Mesenchymal stem cell (in vitro differentiated cells and primary cell): ENCODE measurements at regions not wholly inside any gene's neighbourhood (a gene's known extent, or its start where the extent isn't known, plus 50 kb on each side); places are given as distances from the start of the nearest gene placed in this dataset.
A peak's percentile ranks its signal among the peaks of the same experiment; 100 is the strongest.

Source experiments
- DNase-seq: peaks from one replicate; pipeline ENCODE4 v3.0.0-alpha.2; 2013
- H2AFZ ChIP-seq: one replicate; pipeline ENCODE4 v1.6.1; 2013; ENCODE audit warnings: low read depth, mild to moderate bottlenecking, control low read depth, inconsistent platforms, low read length, moderate library complexity
- H2AK5ac ChIP-seq: 2 replicates; pipeline ENCODE4 v1.6.1; 2013; ENCODE audit warnings: low read length, moderate library complexity, mild to moderate bottlenecking, inconsistent platforms; ENCODE audit not compliant: severe bottlenecking
- H2BK120ac ChIP-seq: one replicate; pipeline ENCODE4 v1.6.1; 2013; ENCODE audit warnings: low read depth, mild to moderate bottlenecking, inconsistent platforms, low read length, moderate library complexity
- H2BK12ac ChIP-seq, 2 experiments: one replicate each; pipeline ENCODE4 v1.6.1; 2013; ENCODE audit warnings: inconsistent platforms in 2 of 2, low read length in 2 of 2, mild to moderate bottlenecking in 2 of 2, moderate library complexity in 2 of 2, control low read depth in 1 of 2
- H2BK15ac ChIP-seq: one replicate; pipeline ENCODE4 v1.6.1; 2013; ENCODE audit warnings: mild to moderate bottlenecking, low read depth, inconsistent platforms; ENCODE audit not compliant: poor library complexity, severe bottlenecking
- H2BK5ac ChIP-seq: 2 replicates; pipeline ENCODE4 v1.6.1; 2013; ENCODE audit warnings: low read depth, mild to moderate bottlenecking, low read length, control low read depth, inconsistent platforms; ENCODE audit not compliant: poor library complexity, severe bottlenecking
- H3K14ac ChIP-seq, 2 experiments: one replicate each; pipeline ENCODE4 v1.6.1; 2013; ENCODE audit warnings: inconsistent platforms in 2 of 2, low read length in 2 of 2, control low read depth in 1 of 2, mild to moderate bottlenecking in 1 of 2, moderate library complexity in 1 of 2
- H3K18ac ChIP-seq, 2 experiments: one replicate each; pipeline ENCODE4 v1.6.1; 2013; ENCODE audit warnings: inconsistent platforms in 2 of 2, low read length in 2 of 2, control low read depth in 1 of 2, low read depth in 1 of 2, mild to moderate bottlenecking in 1 of 2
- H3K23ac ChIP-seq, 2 experiments: one replicate each; pipeline ENCODE4 v1.6.1; 2013; ENCODE audit warnings: inconsistent platforms in 2 of 2, low read length in 2 of 2, mild to moderate bottlenecking in 2 of 2, moderate library complexity in 2 of 2, control low read depth in 1 of 2
- H3K27ac ChIP-seq: 2 replicates; pipeline ENCODE4 v1.5.1; 2013; ENCODE audit warnings: mild to moderate bottlenecking, moderate library complexity, low read length, control low read depth, inconsistent platforms; ENCODE audit not compliant: poor library complexity, severe bottlenecking
- H3K27me3 ChIP-seq, 2 experiments: 2 replicates each; pipeline versions ENCODE4 v1.6.1 to v1.7.0; 2013; ENCODE audit warnings: low read length in 2 of 2, mild to moderate bottlenecking in 2 of 2, moderate library complexity in 2 of 2, control low read depth in 1 of 2, inconsistent platforms in 1 of 2; ENCODE audit not compliant: control insufficient read depth in 1 of 2, insufficient read depth in 1 of 2
- H3K36me3 ChIP-seq, 2 experiments: 2 replicates each; pipeline versions ENCODE4 v1.6.1 to v1.7.0; 2013; ENCODE audit warnings: low read length in 2 of 2, control low read depth in 1 of 2, inconsistent platforms in 1 of 2, low read depth in 1 of 2, mild to moderate bottlenecking in 1 of 2; ENCODE audit not compliant: insufficient read depth in 2 of 2, control insufficient read depth in 1 of 2
- H3K4ac ChIP-seq, 2 experiments: one replicate each; pipeline ENCODE4 v1.6.1; 2013; ENCODE audit warnings: inconsistent platforms in 2 of 2, low read length in 2 of 2, mild to moderate bottlenecking in 2 of 2, moderate library complexity in 2 of 2, control low read depth in 1 of 2, low read depth in 1 of 2
- H3K4me1 ChIP-seq: 2 replicates; pipeline ENCODE4 v1.6.1; 2013; ENCODE audit warnings: low read depth, low read length, control low read depth; ENCODE audit not compliant: control insufficient read depth, insufficient read depth
- H3K4me2 ChIP-seq: 2 replicates; pipeline ENCODE4 v1.6.1; 2013; ENCODE audit warnings: low read length, mild to moderate bottlenecking, inconsistent platforms; ENCODE audit not compliant: poor library complexity, severe bottlenecking
- H3K4me3 ChIP-seq, 2 experiments: 2 replicates each; pipeline versions ENCODE4 v1.5.1 to v1.7.0; 2013; ENCODE audit warnings: low read length in 2 of 2, mild to moderate bottlenecking in 2 of 2, control low read depth in 1 of 2, low read depth in 1 of 2; ENCODE audit not compliant: insufficient read depth in 1 of 2
- H3K79me1 ChIP-seq: replicated peaks from 2 replicates; pipeline ENCODE4 v1.6.1; 2013; ENCODE audit warnings: mild to moderate bottlenecking, control low read depth, low read length, inconsistent platforms; ENCODE audit not compliant: poor library complexity, severe bottlenecking
- H3K9ac ChIP-seq: 2 replicates; pipeline ENCODE4 v1.7.0; 2013; ENCODE audit warnings: mild to moderate bottlenecking, low read length, moderate library complexity
- H3K9me3 ChIP-seq: 2 replicates; pipeline ENCODE4 v1.7.0; 2013; ENCODE audit warnings: mild to moderate bottlenecking, low read length; ENCODE audit not compliant: control insufficient read depth
- H4K8ac ChIP-seq: one replicate; pipeline ENCODE4 v1.6.1; 2013; ENCODE audit warnings: inconsistent platforms, mild to moderate bottlenecking, low read length, moderate library complexity
- H4K91ac ChIP-seq: one replicate; pipeline ENCODE4 v1.6.1; 2013; ENCODE audit warnings: mild to moderate bottlenecking, low read length, inconsistent platforms
- WGBS: methylation state at CpG from one replicate; pipeline ENCODE4 v1.1.7; 2013; ENCODE audit warnings: mixed read lengths; 5-methylcytosine and 5-hydroxymethylcytosine counted together

DNA sequence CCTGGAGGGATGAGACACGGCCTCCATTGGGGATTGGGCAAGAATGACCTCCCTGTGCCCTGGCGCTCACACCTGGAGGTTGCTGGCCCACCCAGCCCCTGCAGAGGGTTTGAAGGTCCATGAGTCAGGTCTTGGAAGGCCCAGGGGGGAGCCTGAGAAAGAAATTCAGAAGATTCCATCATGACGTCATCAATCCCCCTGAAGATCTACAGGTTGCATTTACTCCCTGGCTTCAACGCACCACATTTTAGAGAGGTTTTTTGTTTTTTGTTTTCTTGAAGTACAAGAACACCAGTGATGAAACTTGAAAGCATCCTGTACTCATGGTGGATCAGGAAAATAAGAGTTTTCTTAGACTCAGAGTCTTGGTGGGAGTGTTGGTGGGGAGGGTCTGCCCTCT is 82.4 kb upstream of the SLC25A33 start:
- WGBS = 88% methylated on average over 3 of the region's 4 CpGs
- Histone ChIP-seq H3K4me3 (no peak overlapping the region), H3K27ac (no peak overlapping the region), H2AFZ (no peak overlapping the region), H3K4me2 (no peak overlapping the region), H2BK5ac (no peak overlapping the region), H3K9me3 (no peaks in the 10 kb centered on the region), H3K4ac (no peak overlapping the region), H2BK15ac (no peak overlapping the region), H3K18ac (no peak overlapping the region), H3K9ac (no peak overlapping the region), H2BK12ac (peak overlapping the region in 1 of 2 experiments; percentile 5), H3K23ac (no peak overlapping the region), H4K91ac (no peak overlapping the region), H4K8ac (no peak overlapping the region), H2BK120ac (no peak overlapping the region), H3K14ac (no peak overlapping the region), H2AK5ac (no peak overlapping the region), H3K4me1 (no peaks in the 10 kb centered on the region), H3K79me1 (no peaks in the 10 kb centered on the region), H3K27me3 (peaks cover 0 to 10% of the 10 kb centered on the region in 2 experiments), H3K36me3 (no peaks in the 10 kb centered on the region)
- DNase-seq = no peak

DNA sequence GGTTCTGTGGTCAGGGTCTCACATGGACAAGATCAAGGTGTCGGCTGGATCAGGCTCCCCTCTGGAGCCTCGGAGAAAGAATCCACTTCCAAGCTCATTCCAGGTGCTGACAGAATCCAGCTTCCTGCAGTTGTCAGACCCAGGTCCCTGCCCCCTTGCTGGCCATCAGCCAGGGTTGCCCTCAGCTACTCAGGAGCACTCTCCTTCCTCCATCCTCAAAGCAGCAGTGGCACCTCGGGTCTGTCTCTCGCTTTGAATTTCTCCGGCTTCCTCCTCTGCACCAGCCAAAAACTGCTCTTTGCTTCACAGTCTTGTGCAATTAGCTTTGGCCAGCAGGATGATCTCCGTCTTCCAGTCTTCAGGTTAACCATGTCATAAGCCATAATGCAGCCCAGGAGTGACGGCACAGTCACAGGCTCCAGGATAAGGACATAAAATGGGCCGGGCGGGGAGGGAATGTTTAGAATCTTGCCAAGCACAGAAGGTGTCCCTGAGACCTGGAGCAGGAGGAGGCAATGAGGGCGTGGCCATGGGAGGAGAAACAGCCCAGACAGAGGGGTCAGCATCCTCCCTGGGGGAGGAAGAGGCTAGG is 79.4 kb upstream of the SLC25A33 start:
- WGBS = 81% methylated on average over 10 of the region's 10 CpGs
- Histone ChIP-seq H3K36me3 (no peaks in the 10 kb centered on the region), H2AFZ (no peak overlapping the region), H3K4ac (no peak overlapping the region), H3K9me3 (no peaks in the 10 kb centered on the region), H3K23ac (no peak overlapping the region), H3K27ac (no peak overlapping the region), H4K91ac (no peak overlapping the region), H2BK12ac (no peak overlapping the region), H3K79me1 (no peaks in the 10 kb centered on the region), H2BK15ac (no peak overlapping the region), H3K18ac (no peak overlapping the region), H3K27me3 (peaks cover 0 to 10% of the 10 kb centered on the region in 2 experiments), H3K9ac (no peak overlapping the region), H3K4me1 (no peaks in the 10 kb centered on the region), H2AK5ac (no peak overlapping the region), H3K4me2 (no peak overlapping the region), H4K8ac (no peak overlapping the region), H3K4me3 (no peak overlapping the region), H2BK120ac (no peak overlapping the region), H2BK5ac (no peak overlapping the region), H3K14ac (no peak overlapping the region)
- DNase-seq = no peak

DNA sequence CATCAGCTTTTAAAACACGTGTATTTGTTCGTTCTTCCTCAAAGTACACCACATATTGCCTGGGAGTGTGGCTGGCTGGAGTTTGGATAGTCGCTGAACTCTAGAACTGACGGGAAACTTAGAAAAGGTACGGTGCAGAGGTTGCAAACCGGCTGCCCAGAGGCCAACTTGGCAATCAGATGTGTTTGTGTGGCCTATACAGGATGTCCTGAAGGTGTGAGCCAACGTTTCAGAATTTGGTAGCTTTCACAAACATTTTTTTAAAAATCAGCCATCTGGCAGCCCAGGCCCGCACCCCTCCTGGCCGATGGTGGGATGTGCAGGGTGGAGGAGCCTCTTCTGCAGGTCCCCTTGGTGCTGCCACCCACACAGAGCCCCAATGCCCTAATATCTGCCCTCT is 73.6 kb upstream of the SLC25A33 start:
- Histone ChIP-seq H2AK5ac (no peak overlapping the region), H2BK120ac (no peak overlapping the region), H3K27me3 (peaks cover 0 to 7% of the 10 kb centered on the region in 2 experiments), H2AFZ (no peak overlapping the region), H2BK15ac (no peak overlapping the region), H3K4me2 (no peak overlapping the region), H3K18ac (no peak overlapping the region), H4K91ac (no peak overlapping the region), H3K4me1 (no peaks in the 10 kb centered on the region), H3K4ac (no peak overlapping the region), H3K9ac (no peak overlapping the region), H4K8ac (no peak overlapping the region), H3K4me3 (no peak overlapping the region), H3K36me3 (no peaks in the 10 kb centered on the region), H3K9me3 (no peaks in the 10 kb centered on the region), H3K23ac (no peak overlapping the region), H3K79me1 (no peaks in the 10 kb centered on the region), H2BK12ac (no peak overlapping the region), H3K14ac (no peak overlapping the region), H2BK5ac (no peak overlapping the region), H3K27ac (no peak overlapping the region)
- WGBS = 86% methylated on average over 9 of the region's 9 CpGs
- DNase-seq = no peak

DNA sequence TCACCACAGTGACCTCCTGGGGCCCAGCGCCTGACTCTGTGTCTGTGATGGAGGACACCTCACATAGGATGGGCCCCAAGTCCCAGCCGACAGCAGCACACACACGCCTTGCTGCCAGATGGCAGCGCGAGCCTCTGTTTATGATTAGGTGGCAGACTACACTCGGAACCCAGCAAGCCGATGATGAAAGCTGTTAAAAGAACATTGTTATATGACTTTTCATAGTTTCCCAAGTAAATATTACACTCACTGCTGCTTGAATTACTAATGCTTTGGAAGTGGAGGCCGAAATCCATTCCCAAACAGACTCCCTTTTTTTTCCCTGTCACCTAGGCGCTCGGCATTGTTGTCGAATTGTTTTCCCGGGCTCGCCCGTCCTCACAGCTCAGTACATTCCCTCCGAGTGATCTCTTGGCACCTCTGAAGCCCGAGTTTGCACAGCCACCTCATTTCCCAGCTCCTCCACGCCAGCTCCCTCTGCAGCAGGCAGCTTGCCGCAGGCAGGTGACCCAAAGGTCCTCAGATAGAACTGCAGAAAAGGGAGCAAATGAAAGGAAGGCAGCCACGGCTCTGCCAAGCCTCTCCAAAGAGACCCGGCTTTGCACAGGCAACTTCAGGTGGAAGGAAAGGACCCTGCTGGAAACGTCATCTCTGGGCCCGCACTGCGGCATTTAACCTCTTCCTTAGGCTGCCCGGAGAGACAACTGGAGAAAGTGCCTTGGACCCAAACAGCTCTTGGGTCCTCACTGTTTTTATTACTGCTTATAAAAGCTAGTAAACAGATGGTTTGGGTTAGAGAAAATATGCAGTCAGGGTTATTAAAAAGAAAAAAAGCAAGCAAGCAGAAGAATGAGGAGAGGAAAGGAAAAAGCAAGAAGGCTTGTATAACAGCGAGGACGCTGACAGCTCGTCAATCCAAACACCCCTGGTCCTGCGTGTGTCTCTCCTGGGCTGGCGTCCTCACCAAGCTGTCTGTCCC is 72.2 kb upstream of the SLC25A33 start:
- Histone ChIP-seq H3K27me3 (peaks cover 0 to 11% of the 10 kb centered on the region in 2 experiments), H4K8ac (no peak overlapping the region), H3K79me1 (no peaks in the 10 kb centered on the region), H3K18ac (no peak overlapping the region), H3K9ac (peak overlapping the region; percentile 83), H3K4me3 (peak overlapping the region in 1 of 2 experiments; percentile 71), H2BK5ac (no peak overlapping the region), H3K4ac (no peak overlapping the region), H2AK5ac (no peak overlapping the region), H3K9me3 (no peaks in the 10 kb centered on the region), H2BK120ac (no peak overlapping the region), H2AFZ (no peak overlapping the region), H4K91ac (no peak overlapping the region), H3K36me3 (no peaks in the 10 kb centered on the region), H3K4me1 (no peaks in the 10 kb centered on the region), H3K23ac (no peak overlapping the region), H3K27ac (no peak overlapping the region), H2BK12ac (no peak overlapping the region), H2BK15ac (no peak overlapping the region), H3K14ac (no peak overlapping the region), H3K4me2 (no peak overlapping the region)
- WGBS = 87% methylated on average over 26 of the region's 29 CpGs
- no peak for DNase-seq
